B cell (primary cell): ENCODE measurements at regions not wholly inside any gene's neighbourhood (a gene's known extent, or its start where the extent isn't known, plus 50 kb on each side); places are given as distances from the start of the nearest gene placed in this dataset.

Source experiments
- ATAC-seq: fragments of 200-7000 bp; cut with Tn5 transposase; one replicate; pipeline ENCODE4 v1.10.0; 2021; ENCODE audit warnings: low read depth, mild to moderate bottlenecking, moderate number of reproducible peaks, moderate library complexity
- CTCF ChIA-PET: fragments of 350-600 bp; sonication (Branson Sonifier 250); formaldehyde crosslinking; loops from one replicate; lab custom pipeline; 2021; ENCODE audit warnings: antibody characterized with exemption, inconsistent platforms; lab: Charles Lee
- POLR2A ChIA-PET: fragments of 350-600 bp; sonication (Branson Sonifier 250); formaldehyde crosslinking; loops from one replicate; lab custom pipeline; 2021; ENCODE audit warnings: antibody characterized with exemption; lab: Charles Lee
- DNase-seq: peaks from one replicate; pipeline ENCODE4 v3.0.0; 2013
- H2AFZ ChIP-seq: 2 replicates; pipeline ENCODE4 v1.6.1; 2012; ENCODE audit warnings: mild to moderate bottlenecking, low read depth, low read length; ENCODE audit not compliant: insufficient read depth, poor library complexity, severe bottlenecking
- H3K27ac ChIP-seq, 2 donors: 1 replicate in 1 of 2; 2 replicates in 1 of 2; pipeline ENCODE4 v1.5.1; 2012 to 2013; ENCODE audit warnings: low read length in 2 of 2, mild to moderate bottlenecking in 2 of 2, moderate library complexity in 1 of 2
- H3K27me3 ChIP-seq, 4 experiments: fragments of 200-600 bp in 1 of 4; sonication (generic) in 1 of 4; replicated peaks in 1 of 4; 1 replicate in 2 of 4; 2 replicates in 2 of 4; pipeline versions ENCODE4 v1.6.1 to v1.7.0; 2013 to 2016; ENCODE audit warnings: low read length in 3 of 4, mild to moderate bottlenecking in 2 of 4, mixed read lengths in 1 of 4, moderate library complexity in 1 of 4; ENCODE audit not compliant: insufficient read depth in 4 of 4, control insufficient read depth in 3 of 4; ENCODE audit errors: control extremely low read depth in 1 of 4
- H3K36me3 ChIP-seq, 2 experiments: replicated peaks in 1 of 2; 1 replicate in 1 of 2; 2 replicates in 1 of 2; pipeline versions ENCODE4 v1.6.1 to v1.7.1; 2013; ENCODE audit warnings: low read length in 1 of 2; ENCODE audit not compliant: insufficient read depth in 2 of 2, control insufficient read depth in 1 of 2; ENCODE audit errors: control extremely low read depth in 1 of 2, extremely low read depth in 1 of 2
- H3K4me1 ChIP-seq, 2 donors: fragments of 200-600 bp in 1 of 2; sonication (generic) in 1 of 2; 1 replicate in 1 of 2; 2 replicates in 1 of 2; pipeline versions ENCODE4 v1.5.1 to v1.6.1; 2013 to 2017; ENCODE audit warnings: low read length in 2 of 2; ENCODE audit not compliant: control insufficient read depth in 2 of 2, insufficient read depth in 2 of 2
- H3K4me2 ChIP-seq: replicated peaks from 2 replicates; pipeline ENCODE3; 2012; ENCODE audit warnings: mild to moderate bottlenecking, low read depth, low read length; ENCODE audit not compliant: poor library complexity, severe bottlenecking
- H3K4me3 ChIP-seq, 5 experiments: fragments of 200-600 bp in 1 of 5; sonication (generic) in 1 of 5; 1 replicate in 3 of 5; 2 replicates in 2 of 5; pipeline versions ENCODE4 v1.5.1 to v1.7.0; 2011 to 2016; ENCODE audit warnings: low read length in 4 of 5, mild to moderate bottlenecking in 4 of 5, low read depth in 2 of 5, control low read depth in 1 of 5, moderate library complexity in 1 of 5; ENCODE audit not compliant: insufficient read depth in 1 of 5; ENCODE audit errors: control extremely low read depth in 1 of 5, extremely low read depth in 1 of 5
- H3K79me2 ChIP-seq: fragments of 200-600 bp; sonication (generic); one replicate; pipeline ENCODE4 v1.6.0; 2016; ENCODE audit warnings: low read length; ENCODE audit not compliant: control insufficient read depth, insufficient read depth
- H3K9ac ChIP-seq: fragments of 200-600 bp; sonication (generic); 2 replicates; pipeline ENCODE4 v1.6.1; 2017; ENCODE audit warnings: mild to moderate bottlenecking, low read length, moderate library complexity
- H3K9me3 ChIP-seq, 3 donors: one replicate each; pipeline versions ENCODE4 v1.6.1 to v1.7.1; 2013; ENCODE audit warnings: low read length in 2 of 3; ENCODE audit not compliant: control insufficient read depth in 2 of 3, insufficient read depth in 1 of 3; ENCODE audit errors: control extremely low read depth in 1 of 3
- H4K20me1 ChIP-seq: 2 replicates; pipeline ENCODE4 v1.6.0; 2012; ENCODE audit warnings: mild to moderate bottlenecking, low read length; ENCODE audit not compliant: insufficient read depth, control insufficient read depth, poor library complexity, severe bottlenecking
- H3K27ac Mint-ChIP-seq: one replicate; pipeline ENCODE4 v1.8.0; 2021; ENCODE audit warnings: mixed read lengths
- H3K27me3 Mint-ChIP-seq: one replicate; pipeline ENCODE4 v1.8.0; 2021; ENCODE audit warnings: mixed read lengths
- H3K4me1 Mint-ChIP-seq: one replicate; pipeline ENCODE4 v1.8.0; 2021; ENCODE audit warnings: mixed read lengths
- H3K4me3 Mint-ChIP-seq: one replicate; pipeline ENCODE4 v1.8.0; 2021; ENCODE audit warnings: mixed read lengths
- H3K9me3 Mint-ChIP-seq: one replicate; pipeline ENCODE4 v1.8.0; 2022; ENCODE audit warnings: mixed read lengths; ENCODE audit not compliant: insufficient read depth
- EZH2 ChIP-seq: IDR thresholded peaks from 2 replicates; pipeline ENCODE4 v1.6.1; 2012; ENCODE audit warnings: borderline replicate concordance, low read depth, mild to moderate bottlenecking, moderate library complexity, low read length; ENCODE audit not compliant: insufficient read depth, poor library complexity, severe bottlenecking
- WGBS: methylation state at CpG from one replicate; pipeline ENCODE4 v1.1.5; 2013; ENCODE audit warnings: missing lambda C conversion rate; ENCODE audit not compliant: insufficient coverage; 5-methylcytosine and 5-hydroxymethylcytosine counted together
- intact Hi-C: fragments of 100-400 bp; cut with micrococcal nuclease; formaldehyde crosslinking; loops from one replicate; pipeline ENCODE4 v1.10.0; 2022
- TF ChIP-seq, protein P1 (sequence below): fragments of 200-600 bp; IDR thresholded peaks from one replicate; pipeline ENCODE4 v1.8.0; 2022; ENCODE audit warnings: antibody characterized with exemption, mild to moderate bottlenecking

DNA sequence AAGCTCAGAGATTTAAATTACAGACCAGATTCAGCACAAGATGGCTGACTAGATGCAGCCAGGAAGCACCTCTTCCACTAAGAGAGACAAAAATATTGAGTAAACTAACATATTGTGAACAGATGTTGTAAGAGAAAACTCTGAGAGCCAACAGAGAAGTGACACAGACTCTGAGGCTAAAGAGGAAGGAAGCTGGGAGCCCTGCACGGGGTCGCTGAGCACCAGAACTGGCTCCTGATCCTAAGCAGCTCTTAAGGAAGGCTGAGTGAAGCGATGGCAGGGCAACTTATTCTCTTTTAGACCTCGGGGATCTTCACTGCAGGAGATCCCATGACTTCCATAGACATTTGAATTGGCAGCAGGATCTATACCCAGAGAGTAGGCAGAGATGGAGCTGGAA lies 578.0 kb upstream of the GRM7 start:
- 6% methylated on average over 4 of the region's 4 CpGs for WGBS
- H3K4me3 ChIP-seq: no peak overlapping the region
- H4K20me1 ChIP-seq: no peaks in the 10 kb centered on the region
- peak; percentile 49 for ATAC-seq
- H3K9ac ChIP-seq: no peak overlapping the region
- H3K9me3 Mint-ChIP-seq: no peaks in the 10 kb centered on the region
- intact Hi-C loops: no loop called here
- peak overlapping the region; percentile 10 for H3K4me3 Mint-ChIP-seq
- CTCF ChIA-PET: no interaction called here
- peak overlapping the region; percentile 45 for H2AFZ ChIP-seq
- peaks cover 34% of the 10 kb centered on the region for H3K4me1 Mint-ChIP-seq
- no peaks in the 10 kb centered on the region for H3K36me3 ChIP-seq
- peaks cover 0 to 1% (median 0%) of the 10 kb centered on the region in 3 donors for H3K9me3 ChIP-seq
- peak overlapping the region; percentile 29 for H3K4me2 ChIP-seq
- DNase-seq: peak; percentile 8
- H3K27ac ChIP-seq: no peak overlapping the region
- H3K27me3 Mint-ChIP-seq: no peaks in the 10 kb centered on the region
- no peaks in the 10 kb centered on the region for H3K79me2 ChIP-seq
- peaks cover 16 to 28% of the 10 kb centered on the region in 2 donors for H3K4me1 ChIP-seq
- TF ChIP-seq EZH2: no peak
- TF ChIP-seq, protein P1, sequence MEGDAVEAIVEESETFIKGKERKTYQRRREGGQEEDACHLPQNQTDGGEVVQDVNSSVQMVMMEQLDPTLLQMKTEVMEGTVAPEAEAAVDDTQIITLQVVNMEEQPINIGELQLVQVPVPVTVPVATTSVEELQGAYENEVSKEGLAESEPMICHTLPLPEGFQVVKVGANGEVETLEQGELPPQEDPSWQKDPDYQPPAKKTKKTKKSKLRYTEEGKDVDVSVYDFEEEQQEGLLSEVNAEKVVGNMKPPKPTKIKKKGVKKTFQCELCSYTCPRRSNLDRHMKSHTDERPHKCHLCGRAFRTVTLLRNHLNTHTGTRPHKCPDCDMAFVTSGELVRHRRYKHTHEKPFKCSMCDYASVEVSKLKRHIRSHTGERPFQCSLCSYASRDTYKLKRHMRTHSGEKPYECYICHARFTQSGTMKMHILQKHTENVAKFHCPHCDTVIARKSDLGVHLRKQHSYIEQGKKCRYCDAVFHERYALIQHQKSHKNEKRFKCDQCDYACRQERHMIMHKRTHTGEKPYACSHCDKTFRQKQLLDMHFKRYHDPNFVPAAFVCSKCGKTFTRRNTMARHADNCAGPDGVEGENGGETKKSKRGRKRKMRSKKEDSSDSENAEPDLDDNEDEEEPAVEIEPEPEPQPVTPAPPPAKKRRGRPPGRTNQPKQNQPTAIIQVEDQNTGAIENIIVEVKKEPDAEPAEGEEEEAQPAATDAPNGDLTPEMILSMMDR: no peak
- no peaks in the 10 kb centered on the region for H3K27me3 ChIP-seq
- POLR2A ChIA-PET: no interaction called here
- H3K27ac Mint-ChIP-seq: peak overlapping the region; percentile 70

DNA sequence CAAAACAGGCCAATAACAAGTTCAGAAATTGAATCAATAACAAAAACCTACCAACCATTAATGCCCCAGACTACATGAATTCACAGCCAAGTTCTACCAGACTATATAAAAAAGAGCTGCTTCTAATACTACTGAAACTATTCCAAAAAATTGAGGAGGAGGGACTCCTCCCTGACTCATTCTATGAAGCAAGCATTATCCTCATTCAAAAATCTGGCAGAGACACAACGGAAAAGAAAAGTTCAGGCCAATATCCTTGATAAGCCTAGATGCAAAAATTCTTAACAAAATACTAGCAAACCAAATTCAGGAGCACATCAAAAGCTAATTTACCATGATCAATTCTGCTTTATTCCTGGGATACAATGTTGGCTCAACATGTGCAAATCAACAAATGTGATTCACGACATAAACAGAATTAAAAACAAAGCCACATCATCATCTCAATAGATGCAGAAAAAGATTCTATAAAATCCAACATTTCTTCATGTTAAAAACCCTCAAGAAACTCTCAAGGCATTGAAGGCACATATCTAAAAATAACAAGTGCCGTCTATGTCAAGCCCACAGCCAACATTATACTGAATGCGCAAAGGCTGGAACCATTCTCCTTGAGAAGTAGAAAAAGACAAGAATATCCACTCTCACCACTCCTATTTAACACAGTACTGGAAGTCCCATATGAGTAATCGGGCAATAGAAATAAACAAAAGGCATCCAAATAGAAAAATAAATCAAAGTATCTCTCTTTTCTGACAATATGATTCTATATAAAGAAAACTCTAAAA lies 573.6 kb upstream of the GRM7 start:
- H3K27ac Mint-ChIP-seq: no peak overlapping the region
- no peaks in the 10 kb centered on the region for H4K20me1 ChIP-seq
- intact Hi-C loops: no loop called here
- H3K9me3 ChIP-seq: peaks cover 0 to 8% (median 4%) of the 10 kb centered on the region in 3 donors
- H3K9me3 Mint-ChIP-seq: peaks cover 12% of the 10 kb centered on the region
- no peaks in the 10 kb centered on the region for H3K27me3 ChIP-seq
- no peak overlapping the region for H3K4me3 Mint-ChIP-seq
- DNase-seq: no peak
- H3K4me3 ChIP-seq: no peak overlapping the region
- no peaks in the 10 kb centered on the region for H3K79me2 ChIP-seq
- TF ChIP-seq, protein P1: no peak
- TF ChIP-seq EZH2: no peak
- no peak overlapping the region for H3K9ac ChIP-seq
- POLR2A ChIA-PET: no interaction called here
- H3K36me3 ChIP-seq: no peaks in the 10 kb centered on the region
- H3K4me2 ChIP-seq: no peak overlapping the region
- no peaks in the 10 kb centered on the region for H3K27me3 Mint-ChIP-seq
- peaks cover 11% of the 10 kb centered on the region in 2 donors for H3K4me1 ChIP-seq
- no peak overlapping the region for H2AFZ ChIP-seq
- WGBS: 72% methylated on average over 3 of the region's 5 CpGs
- CTCF ChIA-PET: no interaction called here
- H3K27ac ChIP-seq: no peak overlapping the region
- no peak for ATAC-seq
- peaks cover 14% of the 10 kb centered on the region for H3K4me1 Mint-ChIP-seq
